ENCODE measurements at regions not wholly inside any gene's neighbourhood (a gene's known extent, or its start where the extent isn't known, plus 50 kb on each side); places are given as distances from the start of the nearest gene placed in this dataset.

DNA sequence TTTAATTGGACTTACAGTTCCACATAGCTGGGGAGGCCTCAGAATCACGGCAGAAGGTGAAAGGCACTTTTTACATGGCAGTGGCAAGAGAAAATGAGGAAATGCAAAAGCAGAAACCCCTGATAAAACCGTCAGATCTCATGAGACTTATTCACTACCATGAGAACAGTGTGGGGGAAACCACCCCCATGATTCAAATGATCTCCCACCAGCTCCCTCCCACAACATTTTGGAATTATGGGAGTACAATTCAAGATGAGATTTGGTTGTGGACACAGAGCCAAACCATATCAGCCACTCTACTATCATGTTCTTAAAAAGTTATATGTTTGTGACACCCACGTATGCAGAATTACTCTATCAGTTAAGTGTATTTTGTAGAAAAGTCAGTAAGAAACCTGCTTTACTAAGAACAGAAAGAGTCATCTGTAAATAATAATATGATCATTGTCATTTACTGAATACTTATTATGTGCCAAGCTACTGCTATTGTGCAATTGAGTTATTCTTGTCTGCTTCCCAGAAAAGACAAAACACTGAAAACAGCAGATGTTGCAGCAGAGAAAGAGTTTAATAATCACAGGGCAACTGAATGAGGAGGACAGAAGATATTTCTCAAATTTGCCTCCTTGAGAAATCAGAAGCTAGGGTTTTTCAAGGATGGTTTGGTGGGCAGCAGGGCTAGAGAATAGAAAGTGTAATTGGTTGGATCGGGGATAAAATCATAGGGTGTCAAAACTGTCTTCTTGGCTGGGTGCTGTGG lies 207.7 kb upstream of the FGGY start:
- H3K9me3 ChIP-seq = peaks cover 0 to 12% (median 1%) of the 10 kb centered on the region in 3 donors
- 78 to 89% methylated on average over 3 to 4 of the region's 4 CpGs for WGBS, 2 donors (ENCODE audit: low coverage in 1 of 2)
- H3K4me3 ChIP-seq = no peak overlapping the region
- peaks cover 0 to 2% (median 0%) of the 10 kb centered on the region in 3 donors for H3K4me1 ChIP-seq
- TF ChIP-seq POLR2A (IDR thresholded peaks at IDR 0.05) = no peak
- H3K27ac ChIP-seq = no peak overlapping the region
- ATAC-seq = no peak
- no peaks in the 10 kb centered on the region for H3K27me3 ChIP-seq
- H3K36me3 ChIP-seq = no peaks in the 10 kb centered on the region

DNA sequence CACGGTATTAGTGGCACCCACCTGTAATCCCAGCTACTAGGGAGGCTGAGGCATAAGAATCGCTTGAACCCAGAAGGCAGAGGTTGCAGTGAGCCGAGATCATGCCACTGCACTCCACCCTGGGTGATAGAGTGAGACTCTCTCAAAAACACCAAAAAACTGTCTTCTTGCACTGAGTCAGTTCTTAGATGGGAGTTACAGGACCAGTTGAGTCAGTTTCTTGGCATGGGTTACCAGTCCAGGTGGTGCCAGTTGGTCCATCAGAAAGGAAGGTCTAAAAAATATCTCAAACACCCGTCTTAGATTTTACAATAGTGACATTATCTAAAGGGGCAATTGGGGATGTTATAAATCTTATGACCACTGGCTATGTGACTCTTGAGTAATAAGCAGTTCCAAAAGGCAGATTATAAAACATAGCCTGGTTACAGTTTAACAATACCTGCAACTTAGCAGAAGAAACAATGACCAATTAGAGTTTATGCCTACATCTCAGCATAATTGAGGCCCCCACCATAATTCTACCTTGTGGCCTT lies 206.9 kb upstream of the FGGY start:
- no peaks in the 10 kb centered on the region for H3K36me3 ChIP-seq
- H3K4me1 ChIP-seq = no peaks in the 10 kb centered on the region
- no peak for ATAC-seq
- H3K27ac ChIP-seq = no peak overlapping the region
- H3K4me3 ChIP-seq = no peak overlapping the region
- 14 to 75% methylated on average over 1 of the region's 4 CpGs for WGBS, 2 donors (ENCODE audit: low coverage in 1 of 2)
- no peak for TF ChIP-seq POLR2AphosphoS5 (IDR thresholded peaks at IDR 0.05)
- TF ChIP-seq, protein P1, sequence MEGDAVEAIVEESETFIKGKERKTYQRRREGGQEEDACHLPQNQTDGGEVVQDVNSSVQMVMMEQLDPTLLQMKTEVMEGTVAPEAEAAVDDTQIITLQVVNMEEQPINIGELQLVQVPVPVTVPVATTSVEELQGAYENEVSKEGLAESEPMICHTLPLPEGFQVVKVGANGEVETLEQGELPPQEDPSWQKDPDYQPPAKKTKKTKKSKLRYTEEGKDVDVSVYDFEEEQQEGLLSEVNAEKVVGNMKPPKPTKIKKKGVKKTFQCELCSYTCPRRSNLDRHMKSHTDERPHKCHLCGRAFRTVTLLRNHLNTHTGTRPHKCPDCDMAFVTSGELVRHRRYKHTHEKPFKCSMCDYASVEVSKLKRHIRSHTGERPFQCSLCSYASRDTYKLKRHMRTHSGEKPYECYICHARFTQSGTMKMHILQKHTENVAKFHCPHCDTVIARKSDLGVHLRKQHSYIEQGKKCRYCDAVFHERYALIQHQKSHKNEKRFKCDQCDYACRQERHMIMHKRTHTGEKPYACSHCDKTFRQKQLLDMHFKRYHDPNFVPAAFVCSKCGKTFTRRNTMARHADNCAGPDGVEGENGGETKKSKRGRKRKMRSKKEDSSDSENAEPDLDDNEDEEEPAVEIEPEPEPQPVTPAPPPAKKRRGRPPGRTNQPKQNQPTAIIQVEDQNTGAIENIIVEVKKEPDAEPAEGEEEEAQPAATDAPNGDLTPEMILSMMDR (IDR thresholded peaks at IDR 0.05) = no peak
- peaks cover 0 to 12% (median 1%) of the 10 kb centered on the region in 3 donors for H3K9me3 ChIP-seq
- H3K27me3 ChIP-seq = no peaks in the 10 kb centered on the region

DNA sequence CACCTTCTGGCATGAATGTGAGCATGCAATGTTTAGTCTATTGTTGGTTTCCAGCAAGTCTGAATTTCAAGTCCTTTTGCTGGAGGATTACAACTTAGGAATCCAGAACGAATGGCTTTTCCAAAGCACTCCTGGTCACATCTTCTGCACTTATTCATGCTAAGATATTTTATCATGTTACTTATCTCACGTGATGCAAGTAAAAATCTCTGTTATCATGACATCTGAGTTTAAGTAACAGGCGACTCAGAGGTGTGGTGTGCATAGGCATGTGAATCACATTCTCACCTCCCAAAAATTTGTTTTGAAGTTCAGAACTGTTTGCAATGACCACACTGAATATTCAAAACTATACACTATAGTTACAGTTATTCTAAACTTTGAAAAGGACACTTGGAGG lies 204.8 kb upstream of the FGGY start:
- no peak overlapping the region for H3K4me3 ChIP-seq
- no peaks in the 10 kb centered on the region for H3K27me3 ChIP-seq
- no peak overlapping the region for H3K27ac ChIP-seq
- H3K9me3 ChIP-seq = peaks cover 0 to 12% (median 1%) of the 10 kb centered on the region in 3 donors
- H3K4me1 ChIP-seq = no peaks in the 10 kb centered on the region
- WGBS, 2 donors (ENCODE audit: low coverage in 1 of 2) = 67 to 83% methylated on average over 3 of the region's 3 CpGs
- TF ChIP-seq POLR2A (IDR thresholded peaks at IDR 0.05) = no peak
- TF ChIP-seq, protein P1 (IDR thresholded peaks at IDR 0.05) = no peak
- no peak for TF ChIP-seq EP300 (IDR thresholded peaks at IDR 0.05)
- no peak for ATAC-seq
- H3K36me3 ChIP-seq = no peaks in the 10 kb centered on the region

DNA sequence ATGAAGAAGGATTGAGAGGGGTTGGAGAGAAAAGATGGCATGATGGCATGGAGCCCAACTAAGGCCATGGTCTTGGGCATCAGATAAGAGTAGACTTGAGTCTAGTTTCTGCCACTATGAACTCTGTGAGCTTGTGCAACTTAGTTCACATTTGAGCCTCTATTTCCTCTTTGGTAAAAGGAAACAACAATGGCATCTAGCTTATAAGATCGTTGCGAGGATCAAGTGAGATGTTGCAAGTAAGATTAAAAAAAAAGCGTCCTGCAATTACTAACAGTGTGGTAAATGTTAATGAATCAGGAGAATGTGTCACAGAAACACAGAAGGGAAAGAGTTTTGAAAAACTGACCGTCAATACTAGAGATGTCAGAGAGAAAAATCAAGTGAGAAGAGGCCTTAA lies 202.9 kb upstream of the FGGY start:
- no peak for ATAC-seq
- Histone ChIP-seq H3K36me3 (no peaks in the 10 kb centered on the region), H3K27me3 (no peaks in the 10 kb centered on the region), H3K9me3 (peaks cover 0 to 8% (median under 1%) of the 10 kb centered on the region in 3 donors), H3K4me3 (no peak overlapping the region), H3K27ac (no peak overlapping the region), H3K4me1 (no peaks in the 10 kb centered on the region)
- no peak for TF ChIP-seq POLR2AphosphoS5 (IDR thresholded peaks at IDR 0.05)
- TF ChIP-seq EP300 (IDR thresholded peaks at IDR 0.05) = no peak
- TF ChIP-seq, protein P1 (IDR thresholded peaks at IDR 0.05) = no peak
- no peak for TF ChIP-seq POLR2A (IDR thresholded peaks at IDR 0.05)
- 92% methylated on average over 2 to 4 of the region's 4 CpGs for WGBS, 2 donors (ENCODE audit: low coverage in 1 of 2)

DNA sequence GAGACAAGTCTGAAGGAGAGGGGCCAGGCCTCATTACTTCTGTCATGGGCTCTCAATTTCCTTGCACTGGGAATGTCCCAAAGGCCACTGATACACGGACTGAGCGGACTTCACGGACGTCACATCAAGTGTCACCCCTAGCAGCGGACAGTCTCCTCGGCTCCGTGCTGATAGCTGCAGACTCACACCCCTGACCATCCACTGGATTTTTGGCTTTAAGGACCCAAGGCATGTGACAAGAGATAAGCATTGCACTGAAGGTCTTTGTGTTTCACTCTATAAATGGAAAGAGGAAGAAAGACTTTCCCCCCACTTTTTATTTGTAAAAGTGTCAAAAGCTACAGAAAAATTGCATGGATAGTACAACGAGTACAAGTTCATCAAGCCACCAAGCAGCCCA lies 200.4 kb upstream of the FGGY start:
- Histone ChIP-seq H3K4me3 (no peak overlapping the region), H3K9me3 (peaks cover 0 to 8% (median 0%) of the 10 kb centered on the region in 3 donors), H3K4me1 (no peaks in the 10 kb centered on the region), H3K27me3 (no peaks in the 10 kb centered on the region), H3K36me3 (no peaks in the 10 kb centered on the region), H3K27ac (no peak overlapping the region)
- TF ChIP-seq POLR2A (IDR thresholded peaks at IDR 0.05) (no peak), EP300 (IDR thresholded peaks at IDR 0.05) (no peak), POLR2AphosphoS5 (IDR thresholded peaks at IDR 0.05) (no peak)
- TF ChIP-seq, protein P1 (IDR thresholded peaks at IDR 0.05) = no peak
- 88 to 94% methylated on average over 7 to 8 of the region's 8 CpGs for WGBS, 2 donors (ENCODE audit: low coverage in 1 of 2)
- ATAC-seq = no peak
